HEK293 (cell line): ENCODE measurements at regions not wholly inside any gene's neighbourhood (a gene's known extent, or its start where the extent isn't known, plus 50 kb on each side); places are given as distances from the start of the nearest gene placed in this dataset.

Experiments used
- ZIC2 ChIP-seq: fragments of 450-650 bp; formaldehyde crosslinking; IDR thresholded peaks from 2 replicates; pipeline ENCODE4 v1.5.1; 2016; ENCODE audit warnings: missing biosample characterization, missing genetic modification characterization
- ZNF174 ChIP-seq: fragments of 450-650 bp; formaldehyde crosslinking; IDR thresholded peaks from 2 replicates; pipeline ENCODE4 v1.5.0; 2017; ENCODE audit warnings: missing biosample characterization, mild to moderate bottlenecking, missing genetic modification characterization
- ZNF830 ChIP-seq: fragments of 450-650 bp; IDR thresholded peaks from 2 replicates; pipeline ENCODE4 v1.5.0; 2018; ENCODE audit warnings: missing biosample characterization, missing genetic modification characterization, low read depth, mild to moderate bottlenecking, moderate library complexity
- ZNF843 ChIP-seq: fragments of 450-650 bp; formaldehyde crosslinking; IDR thresholded peaks from 2 replicates; pipeline ENCODE4 v1.5.1; 2016; ENCODE audit warnings: missing biosample characterization, missing genetic modification characterization
- TF ChIP-seq, protein P1 (sequence below): fragments of 450-650 bp; formaldehyde crosslinking; IDR thresholded peaks from 2 replicates; pipeline ENCODE4 v1.5.1; 2016; ENCODE audit warnings: missing biosample characterization, missing genetic modification characterization
- TF ChIP-seq, protein P2 (sequence below): fragments of 450-650 bp; formaldehyde crosslinking; IDR thresholded peaks from 2 replicates; pipeline ENCODE4 v1.5.1; 2016; ENCODE audit warnings: missing biosample characterization, missing genetic modification characterization

DNA sequence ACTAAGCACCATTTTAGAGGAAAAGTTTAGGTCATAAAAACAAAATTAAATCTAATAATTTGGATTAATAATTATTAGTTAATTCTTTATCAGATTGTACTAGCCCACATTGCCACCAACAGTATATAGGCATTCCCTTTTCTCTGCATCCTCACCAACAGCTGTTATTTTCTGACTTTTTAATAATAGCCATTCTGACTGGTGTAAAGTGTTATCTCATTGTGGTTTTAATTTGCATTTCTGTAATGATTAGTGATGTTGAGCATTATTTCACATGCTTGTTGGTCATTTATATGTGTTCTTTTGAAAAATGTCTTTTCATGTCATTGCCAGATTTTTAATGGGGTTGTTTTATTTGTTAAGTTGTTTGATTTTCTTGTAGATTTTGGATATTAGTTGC is 319.1 kb upstream of the SYNCRIP start:
- TF ChIP-seq ZNF843 (no peak), ZNF830 (tag by site-specific recombination) (no peak), ZIC2 (tag by site-specific recombination) (no peak), ZNF174 (no peak)
- TF ChIP-seq, protein P1, sequence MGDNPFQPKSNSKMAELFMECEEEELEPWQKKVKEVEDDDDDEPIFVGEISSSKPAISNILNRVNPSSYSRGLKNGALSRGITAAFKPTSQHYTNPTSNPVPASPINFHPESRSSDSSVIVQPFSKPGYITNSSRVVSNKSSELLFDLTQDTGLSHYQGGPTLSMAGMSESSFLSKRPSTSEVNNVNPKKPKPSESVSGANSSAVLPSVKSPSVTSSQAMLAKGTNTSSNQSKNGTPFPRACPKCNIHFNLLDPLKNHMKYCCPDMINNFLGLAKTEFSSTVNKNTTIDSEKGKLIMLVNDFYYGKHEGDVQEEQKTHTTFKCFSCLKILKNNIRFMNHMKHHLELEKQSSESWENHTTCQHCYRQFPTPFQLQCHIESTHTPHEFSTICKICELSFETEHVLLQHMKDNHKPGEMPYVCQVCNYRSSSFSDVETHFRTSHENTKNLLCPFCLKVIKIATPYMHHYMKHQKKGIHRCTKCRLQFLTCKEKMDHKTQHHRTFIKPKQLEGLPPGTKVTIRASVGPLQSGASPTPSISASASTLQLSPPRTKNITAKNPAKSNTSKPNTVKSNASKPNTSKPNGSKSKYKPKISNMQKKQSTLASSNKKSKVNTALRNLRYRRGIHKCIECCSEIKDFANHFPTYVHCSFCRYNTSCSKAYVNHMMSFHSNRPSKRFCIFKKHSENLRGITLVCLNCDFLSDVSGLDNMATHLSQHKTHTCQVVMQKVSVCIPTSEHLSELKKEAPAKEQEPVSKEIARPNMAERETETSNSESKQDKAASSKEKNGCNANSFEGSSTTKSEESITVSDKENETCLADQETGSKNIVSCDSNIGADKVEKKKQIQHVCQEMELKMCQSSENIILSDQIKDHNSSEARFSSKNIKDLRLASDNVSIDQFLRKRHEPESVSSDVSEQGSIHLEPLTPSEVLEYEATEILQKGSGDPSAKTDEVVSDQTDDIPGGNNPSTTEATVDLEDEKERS (tag by site-specific recombination) = no peak
- TF ChIP-seq, protein P2, sequence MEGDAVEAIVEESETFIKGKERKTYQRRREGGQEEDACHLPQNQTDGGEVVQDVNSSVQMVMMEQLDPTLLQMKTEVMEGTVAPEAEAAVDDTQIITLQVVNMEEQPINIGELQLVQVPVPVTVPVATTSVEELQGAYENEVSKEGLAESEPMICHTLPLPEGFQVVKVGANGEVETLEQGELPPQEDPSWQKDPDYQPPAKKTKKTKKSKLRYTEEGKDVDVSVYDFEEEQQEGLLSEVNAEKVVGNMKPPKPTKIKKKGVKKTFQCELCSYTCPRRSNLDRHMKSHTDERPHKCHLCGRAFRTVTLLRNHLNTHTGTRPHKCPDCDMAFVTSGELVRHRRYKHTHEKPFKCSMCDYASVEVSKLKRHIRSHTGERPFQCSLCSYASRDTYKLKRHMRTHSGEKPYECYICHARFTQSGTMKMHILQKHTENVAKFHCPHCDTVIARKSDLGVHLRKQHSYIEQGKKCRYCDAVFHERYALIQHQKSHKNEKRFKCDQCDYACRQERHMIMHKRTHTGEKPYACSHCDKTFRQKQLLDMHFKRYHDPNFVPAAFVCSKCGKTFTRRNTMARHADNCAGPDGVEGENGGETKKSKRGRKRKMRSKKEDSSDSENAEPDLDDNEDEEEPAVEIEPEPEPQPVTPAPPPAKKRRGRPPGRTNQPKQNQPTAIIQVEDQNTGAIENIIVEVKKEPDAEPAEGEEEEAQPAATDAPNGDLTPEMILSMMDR = no peak
